Left lung (tissue), 4 donors: ENCODE measurements at regions not wholly inside any gene's neighbourhood (a gene's known extent, or its start where the extent isn't known, plus 50 kb on each side); places are given as distances from the start of the nearest gene placed in this dataset.

ENCODE experiments used
- ATAC-seq: fragments of 200-7000 bp; cut with Tn5 transposase; one replicate; pipeline ENCODE4 v1.9.1; 2020; ENCODE audit warnings: moderate library complexity
- DNase-seq, 4 donors: peaks; one replicate each; pipeline ENCODE4 v3.0.0-alpha.2; 2013 to 2020
- H3K27ac ChIP-seq, 2 donors: fragments of 200-600 bp; sonication (generic) in 1 of 2; one replicate each; pipeline versions ENCODE4 v1.5.0 to v1.8.0; 2020 to 2021
- H3K27me3 ChIP-seq, 2 donors: fragments of 200-600 bp; sonication (generic) in 1 of 2; one replicate each; pipeline versions ENCODE4 v1.5.0 to v1.8.0; 2020 to 2021
- H3K36me3 ChIP-seq, 2 donors: fragments of 200-600 bp; sonication (generic) in 1 of 2; one replicate each; pipeline versions ENCODE4 v1.5.0 to v1.8.0; 2020 to 2021
- H3K4me1 ChIP-seq, 2 donors: fragments of 200-600 bp; one replicate each; pipeline ENCODE4 v1.8.0; 2021
- H3K4me3 ChIP-seq, 2 donors: fragments of 200-600 bp; sonication (generic) in 1 of 2; one replicate each; pipeline versions ENCODE4 v1.5.0 to v1.8.0; 2020 to 2021; ENCODE audit warnings: mild to moderate bottlenecking in 1 of 2
- H3K9me3 ChIP-seq, 2 donors: fragments of 200-600 bp; sonication (generic) in 1 of 2; one replicate each; pipeline versions ENCODE4 v1.5.0 to v1.8.0; 2020 to 2021
- CTCF ChIP-seq, 2 donors: fragments of 200-600 bp; sonication (generic) in 1 of 2; IDR thresholded peaks; one replicate each; pipeline versions ENCODE4 v1.5.0 to v1.8.0; 2021; ENCODE audit warnings: antibody characterized with exemption in 2 of 2
- intact Hi-C, 2 donors: fragments of 100-400 bp; cut with DNase I; formaldehyde crosslinking; loops; one replicate each; pipeline versions ENCODE4 v1.11.2 to v1.14.2; 2022
- donor health status: DM: no; HTN: yes; CAD: no.
- donor health status: DM: no; HTN: no; CAD: no.

- TF ChIP-seq CTCF (IDR thresholded peaks at IDR 0.05) = no peak
- Histone ChIP-seq H3K4me3 (no peak overlapping the region), H3K4me1 (peaks cover 0 to 16% of the 10 kb centered on the region in 2 donors), H3K27ac (no peak overlapping the region), H3K27me3 (peaks cover 6 to 63% of the 10 kb centered on the region in 2 donors), H3K36me3 (no peaks in the 10 kb centered on the region), H3K9me3 (peaks cover 0 to 4% of the 10 kb centered on the region in 2 donors)
- intact Hi-C loops = no loop called here
- peak in 1 of 4 donors; percentile 31 for DNase-seq
- no peak for ATAC-seq
Observed at GRCh38 chr16:89034971-89035668, 58.1 kb upstream of the CBFA2T3 start.

- no peak for TF ChIP-seq CTCF (IDR thresholded peaks at IDR 0.05)
- Histone ChIP-seq H3K36me3 (no peaks in the 10 kb centered on the region), H3K4me1 (peaks cover 0 to 16% of the 10 kb centered on the region in 2 donors), H3K27me3 (peaks cover 6 to 71% of the 10 kb centered on the region in 2 donors), H3K9me3 (peaks cover 0 to 2% of the 10 kb centered on the region in 2 donors), H3K4me3 (no peak overlapping the region), H3K27ac (no peak overlapping the region)
- DNase-seq (peak in 1 of 4 donors; percentile 55), ATAC-seq (no peak)
- intact Hi-C loops = no loop called here
Observed at GRCh38 chr16:89035669-89036570, 57.7 kb upstream of the ACSF3 start.

GRCh38 chr16:89036776-89037175 lies 56.9 kb upstream of the ACSF3 start:
- no peak overlapping the region for H3K27ac ChIP-seq
- TF ChIP-seq CTCF (IDR thresholded peaks at IDR 0.05) = no peak
- no peaks in the 10 kb centered on the region for H3K9me3 ChIP-seq
- H3K4me3 ChIP-seq = no peak overlapping the region
- no peaks in the 10 kb centered on the region for H3K36me3 ChIP-seq
- ATAC-seq = no peak
- intact Hi-C loops = no loop called here
- peak in 1 of 4 donors; percentile 62 for DNase-seq
- H3K27me3 ChIP-seq = peaks cover 6 to 79% of the 10 kb centered on the region in 2 donors
- peaks cover 0 to 13% of the 10 kb centered on the region in 2 donors for H3K4me1 ChIP-seq

- peaks cover 0 to 5% of the 10 kb centered on the region in 2 donors for H3K4me1 ChIP-seq
- no peak overlapping the region for H3K27ac ChIP-seq
- ATAC-seq (peak; percentile 74), DNase-seq (peak in 3 of 4 donors; percentile 31 to 75 (median 52))
- no peak for TF ChIP-seq CTCF (IDR thresholded peaks at IDR 0.05)
- intact Hi-C loops = no loop called here
- H3K36me3 ChIP-seq = no peaks in the 10 kb centered on the region
- H3K4me3 ChIP-seq = no peak overlapping the region
- H3K27me3 ChIP-seq = peaks cover 6 to 85% of the 10 kb centered on the region in 2 donors
- no peaks in the 10 kb centered on the region for H3K9me3 ChIP-seq
Observed at GRCh38 chr16:89037261-89038152, 56.1 kb upstream of the ACSF3 start.
